ENCODE measurements at regions not wholly inside any gene's neighbourhood (a gene's known extent, or its start where the extent isn't known, plus 50 kb on each side); places are given as distances from the start of the nearest gene placed in this dataset.

- DNase-seq, result no peak
These were observed 578.0 kb upstream of the TMEM132C start for GRCh38 chr12:127688906-127689428.

GRCh38 chr12:127690161-127690560 lies 576.8 kb upstream of the TMEM132C start:
- no peak for DNase-seq

- DNase-seq, result no peak
These were observed 570.0 kb upstream of the TMEM132C start for GRCh38 chr12:127696963-127697362.

- no peak for DNase-seq
These were observed 563.9 kb upstream of the TMEM132C start for GRCh38 chr12:127703026-127703425.

- peak in 1 of 2 experiments; percentile 5 for DNase-seq
These were observed 555.9 kb upstream of the TMEM132C start for GRCh38 chr12:127711108-127711507.

- DNase-seq, result no peak
These were observed 554.4 kb upstream of the TMEM132C start for GRCh38 chr12:127712561-127712960.

- no peak for DNase-seq
These were observed 550.8 kb upstream of the TMEM132C start for GRCh38 chr12:127716166-127716565.

GRCh38 chr12:127717278-127717677 lies 549.7 kb upstream of the TMEM132C start:
- no peak for DNase-seq

- DNase-seq, result no peak
These were observed 546.6 kb upstream of the TMEM132C start for GRCh38 chr12:127720334-127720733.

- no peak for DNase-seq
These were observed 544.4 kb upstream of the TMEM132C start for GRCh38 chr12:127722611-127723010.

GRCh38 chr12:127723251-127723650 lies 543.7 kb upstream of the TMEM132C start:
- DNase-seq, result no peak

GRCh38 chr12:127726671-127727315 lies 540.2 kb upstream of the TMEM132C start:
- no peak for DNase-seq

- DNase-seq, result no peak
These were observed 538.7 kb upstream of the TMEM132C start for GRCh38 chr12:127728285-127728684.

- DNase-seq, result no peak
These were observed 538.2 kb upstream of the TMEM132C start for GRCh38 chr12:127728729-127729128.

GRCh38 chr12:127729381-127729780 lies 537.6 kb upstream of the TMEM132C start:
- no peak for DNase-seq

GRCh38 chr12:127731657-127732056 lies 535.3 kb upstream of the TMEM132C start:
- DNase-seq, result no peak

GRCh38 chr12:127742231-127742630 lies 524.7 kb upstream of the TMEM132C start:
- no peak for DNase-seq

GRCh38 chr12:127745469-127746212 lies 521.3 kb upstream of the TMEM132C start:
- DNase-seq, result no peak

- no peak for DNase-seq
These were observed 517.6 kb upstream of the TMEM132C start for GRCh38 chr12:127749416-127749815.

GRCh38 chr12:127750076-127750840 lies 516.7 kb upstream of the TMEM132C start:
- DNase-seq, result no peak

- DNase-seq, result no peak
These were observed 514.2 kb upstream of the TMEM132C start for GRCh38 chr12:127752802-127753201.

- no peak for DNase-seq
These were observed 506.6 kb upstream of the TMEM132C start for GRCh38 chr12:127760357-127760756.

GRCh38 chr12:127760996-127761395 lies 506.0 kb upstream of the TMEM132C start:
- no peak for DNase-seq

- no peak for DNase-seq
These were observed 505.1 kb upstream of the TMEM132C start for GRCh38 chr12:127761880-127762279.

Measured in activated CD4-positive, alpha-beta T cell treated with anti-CD3 and anti-CD28 coated beads, Interleukin-2, amount 50 U/mL, for 48 hours (primary cell).